NCI-H748 (cell line): ENCODE measurements at regions not wholly inside any gene's neighbourhood (a gene's known extent, or its start where the extent isn't known, plus 50 kb on each side); places are given as distances from the start of the nearest gene placed in this dataset.

ENCODE experiments used
- DNase-seq: peaks from one replicate; lab custom pipeline; 2025; ENCODE audit not compliant: unreplicated experiment; lab: John Stamatoyannopoulos, UW

- DNase-seq, result no peak
Observed at GRCh38 chr5:173718469-173718868, 102.0 kb upstream of the BOD1 start.

GRCh38 chr5:173719731-173720082 lies 103.3 kb upstream of the BOD1 start:
- peak; percentile 87 for DNase-seq

GRCh38 chr5:173720286-173720952 lies 104.0 kb upstream of the BOD1 start:
- no peak for DNase-seq

GRCh38 chr5:173720953-173721600 lies 104.6 kb upstream of the BOD1 start:
- no peak for DNase-seq

- DNase-seq, result no peak
Observed at GRCh38 chr5:173721601-173722232, 105.3 kb upstream of the BOD1 start.

GRCh38 chr5:173726846-173727557 lies 110.6 kb upstream of the BOD1 start:
- DNase-seq, result no peak

- peak; percentile 83 for DNase-seq
Observed at GRCh38 chr5:173727839-173728778, 111.7 kb upstream of the BOD1 start.

GRCh38 chr5:173729079-173729765 lies 112.8 kb upstream of the BOD1 start:
- no peak for DNase-seq

GRCh38 chr5:173730632-173731298 lies 114.3 kb upstream of the BOD1 start:
- DNase-seq, result no peak

GRCh38 chr5:173733021-173733420 lies 116.6 kb upstream of the BOD1 start:
- DNase-seq, result peak; percentile 14

GRCh38 chr5:173733425-173733824 lies 117.0 kb upstream of the BOD1 start:
- DNase-seq, result no peak

- DNase-seq, result no peak
Observed at GRCh38 chr5:173733831-173734501, 117.5 kb upstream of the BOD1 start.

- no peak for DNase-seq
Observed at GRCh38 chr5:173734716-173735115, 118.3 kb upstream of the BOD1 start.

GRCh38 chr5:173735184-173735583 lies 118.7 kb upstream of the BOD1 start:
- no peak for DNase-seq

- DNase-seq, result no peak
Observed at GRCh38 chr5:173735691-173736090, 119.2 kb upstream of the BOD1 start.

- no peak for DNase-seq
Observed at GRCh38 chr5:173736374-173736773, 119.9 kb upstream of the BOD1 start.

- peak; percentile 70 for DNase-seq
Observed at GRCh38 chr5:173736923-173737412, 120.5 kb upstream of the BOD1 start.

GRCh38 chr5:173739741-173740140 lies 123.3 kb upstream of the BOD1 start:
- DNase-seq, result no peak

GRCh38 chr5:173740400-173740799 lies 124.0 kb upstream of the BOD1 start:
- DNase-seq, result no peak
